Kidney epithelial cell (primary cell): ENCODE measurements at regions not wholly inside any gene's neighbourhood (a gene's known extent, or its start where the extent isn't known, plus 50 kb on each side); places are given as distances from the start of the nearest gene placed in this dataset.
A peak's percentile ranks its signal among the peaks of the same experiment; 100 is the strongest.
"Not testable (repeated sequence)": the region's sequence is repeated elsewhere in the genome, so short reads cannot be mapped to it uniquely, and the experiment has no call there.

Source experiments
- DNase-seq: peaks from one replicate; pipeline ENCODE4 v3.0.0-alpha.2; 2010; ENCODE audit warnings: low read depth
- H3K27me3 ChIP-seq: 2 replicates; pipeline ENCODE4 v1.6.0; 2011; ENCODE audit warnings: low read length; ENCODE audit not compliant: control insufficient read depth, insufficient read depth
- H3K36me3 ChIP-seq: 2 replicates; pipeline ENCODE4 v1.5.1; 2011; ENCODE audit warnings: low read length; ENCODE audit not compliant: control insufficient read depth, insufficient read depth
- H3K4me3 ChIP-seq: 2 replicates; pipeline ENCODE4 v1.5.1; 2011; ENCODE audit warnings: low read depth, mild to moderate bottlenecking, control low read depth, low read length
- CTCF ChIP-seq: IDR thresholded peaks from 2 replicates; pipeline ENCODE4 v1.5.1; 2011; ENCODE audit warnings: mild to moderate bottlenecking, moderate library complexity, low read length, control low read depth, inconsistent platforms; ENCODE audit not compliant: insufficient read depth, poor library complexity, severe bottlenecking

- TF ChIP-seq CTCF, result no peak
- H3K36me3 ChIP-seq, result no peaks in the 10 kb centered on the region
- no peak for DNase-seq
- H3K27me3 ChIP-seq, result no peaks in the 10 kb centered on the region
- no peak overlapping the region for H3K4me3 ChIP-seq
Measured at GRCh38 chr13:87322386-87322785, 348.8 kb upstream of the SLITRK5 start.

DNA sequence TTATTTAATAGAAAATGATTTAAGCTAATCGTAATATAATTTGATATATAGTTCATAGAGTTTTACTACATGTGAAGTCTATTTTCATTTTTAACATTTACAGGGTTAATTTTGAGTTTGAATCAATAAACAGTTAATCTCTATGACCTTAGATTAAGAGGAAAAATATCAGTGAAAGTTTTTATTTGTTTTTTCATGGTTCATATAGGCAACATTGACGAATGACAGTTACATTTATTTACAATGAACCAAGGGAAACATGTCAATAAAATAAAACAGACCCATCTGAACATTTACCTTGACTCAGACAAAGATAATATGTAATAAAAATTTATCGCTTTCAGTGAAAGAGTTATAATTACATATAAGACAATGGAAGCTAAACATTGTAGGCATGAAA, 346.6 kb upstream of the SLITRK5 start:
- H3K4me3 ChIP-seq, result no peak overlapping the region
- no peak for TF ChIP-seq CTCF
- H3K36me3 ChIP-seq, result no peaks in the 10 kb centered on the region
- DNase-seq, result no peak
- no peaks in the 10 kb centered on the region for H3K27me3 ChIP-seq

- Histone ChIP-seq H3K4me3 (no peak overlapping the region), H3K27me3 (no peaks in the 10 kb centered on the region), H3K36me3 (no peaks in the 10 kb centered on the region)
- peak; percentile 14 for DNase-seq
- no peak for TF ChIP-seq CTCF
Measured at GRCh38 chr13:87331178-87331577, 340.0 kb upstream of the SLITRK5 start.

DNA sequence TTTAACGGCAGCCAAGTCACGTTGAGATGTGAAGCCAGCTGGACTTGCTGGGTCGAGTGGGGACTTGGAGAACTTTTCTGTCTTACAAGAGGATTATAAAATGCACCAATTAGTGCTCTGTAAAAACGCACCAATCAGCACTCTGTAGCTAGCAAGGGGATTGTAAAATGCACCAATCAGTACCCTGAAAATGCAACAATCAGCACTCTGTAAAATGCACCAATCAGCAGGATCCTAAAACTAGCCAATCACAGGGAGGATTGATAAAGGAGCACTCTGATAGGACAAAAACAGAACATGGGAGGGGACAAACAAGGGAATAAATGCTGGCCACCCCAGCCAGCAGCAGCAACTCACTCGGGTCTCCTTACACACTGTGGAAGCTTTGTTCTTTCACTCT, 337.6 kb upstream of the SLITRK5 start:
- no peak for DNase-seq
- Histone ChIP-seq H3K4me3 (no peak overlapping the region), H3K27me3 (no peaks in the 10 kb centered on the region), H3K36me3 (no peaks in the 10 kb centered on the region)
- TF ChIP-seq CTCF, result no peak

GRCh38 chr13:87334176-87334575, 337.0 kb upstream of the SLITRK5 start:
- H3K4me3 ChIP-seq, result no peak overlapping the region
- H3K27me3 ChIP-seq, result no peaks in the 10 kb centered on the region
- no peak for DNase-seq
- no peaks in the 10 kb centered on the region for H3K36me3 ChIP-seq
- no peak for TF ChIP-seq CTCF

DNA sequence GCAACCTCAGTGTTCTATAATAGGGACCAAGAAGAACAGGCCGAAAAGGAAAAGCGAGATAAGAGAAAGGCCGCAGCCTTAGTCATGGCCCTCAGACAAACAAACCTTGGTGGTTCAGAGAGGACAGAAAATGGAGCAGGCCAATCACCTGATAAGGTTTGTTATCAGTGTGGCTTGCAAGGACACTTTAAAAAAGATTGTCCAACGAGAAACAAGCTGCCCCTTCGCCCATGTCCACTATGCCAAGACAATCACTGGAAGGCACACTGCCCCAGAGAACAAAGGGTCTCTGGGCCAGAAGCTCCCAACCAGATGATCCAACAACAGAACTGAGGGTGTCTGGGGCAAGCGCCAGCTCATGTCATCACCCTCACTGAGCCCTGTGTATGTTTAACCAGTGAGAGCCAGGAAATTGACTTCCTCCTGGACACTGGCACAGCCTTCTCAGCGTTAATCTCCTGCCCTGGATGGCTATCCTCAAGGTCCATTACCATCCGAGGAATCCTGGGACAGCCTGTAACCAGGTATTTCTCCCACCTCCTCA, 334.8 kb upstream of the SLITRK5 start:
- not testable (repeated sequence) for H3K27me3 ChIP-seq, H3K4me3 ChIP-seq, DNase-seq, H3K36me3 ChIP-seq
